ENCODE measurements at regions not wholly inside any gene's neighbourhood (a gene's known extent, or its start where the extent isn't known, plus 50 kb on each side); places are given as distances from the start of the nearest gene placed in this dataset.

DNA sequence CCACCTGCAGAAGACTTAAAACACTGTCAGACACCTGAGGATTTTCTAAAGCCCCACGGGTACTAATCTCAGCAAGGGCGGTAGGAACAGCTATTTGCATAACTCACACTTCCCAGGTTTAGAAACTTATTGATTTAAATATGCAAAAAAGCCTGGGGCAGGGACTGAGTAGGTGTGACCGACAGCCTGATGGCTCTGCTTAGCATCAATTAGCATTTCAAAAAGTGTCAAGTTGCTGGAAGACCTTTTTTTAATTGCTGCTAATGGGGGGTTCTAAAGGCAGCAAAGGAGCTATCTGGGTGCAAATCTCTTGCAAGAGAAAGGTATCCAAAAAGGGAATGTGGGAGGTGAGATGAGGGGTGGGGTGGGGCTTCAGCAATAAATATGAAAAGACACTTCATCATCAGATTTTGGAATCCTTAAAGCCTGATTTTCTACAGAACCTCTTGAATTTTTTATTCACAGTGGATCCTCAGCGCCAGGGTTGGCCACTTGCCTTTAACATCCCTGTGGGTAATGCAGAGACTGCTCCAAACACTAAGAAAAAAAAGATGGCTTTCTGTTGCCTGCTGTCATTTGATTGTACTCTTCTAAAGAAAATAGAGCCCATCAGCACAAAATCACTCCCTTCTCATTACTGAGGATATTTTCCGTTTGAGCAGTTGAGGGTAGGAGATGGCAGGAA lies 121.1 kb upstream of the RMP24 start:
- Histone ChIP-seq H2AFZ (ENCODE audit: low read length) (no peak overlapping the region), H3K79me2 (ENCODE audit: insufficient read depth, low read length) (no peaks in the 10 kb centered on the region), H3K27me3 (ENCODE audit: insufficient read depth, low read length, poor library complexity, severe bottlenecking) (no peaks in the 10 kb centered on the region), H4K20me1 (ENCODE audit: insufficient read depth, low read length, poor library complexity, severe bottlenecking) (no peaks in the 10 kb centered on the region), H3K36me3 (ENCODE audit: insufficient read depth, low read length) (no peaks in the 10 kb centered on the region), H3K9me3 (ENCODE audit: insufficient read depth, low read depth, low read length) (no peaks in the 10 kb centered on the region), H3K4me3 (ENCODE audit: low read length, poor library complexity, severe bottlenecking) (no peak overlapping the region), H3K9me2 (replicated peaks; ENCODE audit: low read depth, low read length) (no peaks in the 10 kb centered on the region), H3K4me1 (ENCODE audit: insufficient read depth, low read length, poor library complexity, severe bottlenecking) (no peaks in the 10 kb centered on the region), H3K4me2 (ENCODE audit: low read depth, low read length, poor library complexity, severe bottlenecking) (no peak overlapping the region), H3K9ac (ENCODE audit: low read depth, low read length, poor library complexity, severe bottlenecking) (no peak overlapping the region), H3F3A (ENCODE audit: low read depth) (no peaks in the 10 kb centered on the region)
- TF ChIP-seq, protein P1, sequence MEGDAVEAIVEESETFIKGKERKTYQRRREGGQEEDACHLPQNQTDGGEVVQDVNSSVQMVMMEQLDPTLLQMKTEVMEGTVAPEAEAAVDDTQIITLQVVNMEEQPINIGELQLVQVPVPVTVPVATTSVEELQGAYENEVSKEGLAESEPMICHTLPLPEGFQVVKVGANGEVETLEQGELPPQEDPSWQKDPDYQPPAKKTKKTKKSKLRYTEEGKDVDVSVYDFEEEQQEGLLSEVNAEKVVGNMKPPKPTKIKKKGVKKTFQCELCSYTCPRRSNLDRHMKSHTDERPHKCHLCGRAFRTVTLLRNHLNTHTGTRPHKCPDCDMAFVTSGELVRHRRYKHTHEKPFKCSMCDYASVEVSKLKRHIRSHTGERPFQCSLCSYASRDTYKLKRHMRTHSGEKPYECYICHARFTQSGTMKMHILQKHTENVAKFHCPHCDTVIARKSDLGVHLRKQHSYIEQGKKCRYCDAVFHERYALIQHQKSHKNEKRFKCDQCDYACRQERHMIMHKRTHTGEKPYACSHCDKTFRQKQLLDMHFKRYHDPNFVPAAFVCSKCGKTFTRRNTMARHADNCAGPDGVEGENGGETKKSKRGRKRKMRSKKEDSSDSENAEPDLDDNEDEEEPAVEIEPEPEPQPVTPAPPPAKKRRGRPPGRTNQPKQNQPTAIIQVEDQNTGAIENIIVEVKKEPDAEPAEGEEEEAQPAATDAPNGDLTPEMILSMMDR (conservative IDR thresholded peaks at IDR 0.05; ENCODE audit: low read length), result no peak
- no peak for TF ChIP-seq EZH2phosphoT487 (IDR thresholded peaks at IDR 0.05; ENCODE audit: borderline replicate concordance)

DNA sequence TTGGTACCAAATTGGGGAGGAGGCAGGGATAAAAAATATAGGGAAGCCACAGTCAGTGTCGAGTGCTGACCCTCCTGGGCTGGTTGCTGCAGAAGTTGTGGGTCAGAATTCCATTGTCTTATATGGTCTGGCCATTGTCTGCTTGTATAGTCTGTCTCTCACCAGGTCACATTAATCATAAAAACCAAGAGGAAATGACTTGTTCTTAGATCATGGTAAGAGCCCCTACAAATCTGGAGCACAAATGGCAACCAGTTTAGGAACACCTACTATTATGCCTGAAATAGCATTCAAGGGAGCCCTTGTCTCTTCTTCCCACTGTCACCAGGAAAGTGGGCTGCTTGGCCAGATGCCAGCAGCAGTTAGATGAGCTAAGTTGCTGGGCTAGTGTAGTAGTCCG lies 119.7 kb upstream of the RMP24 start:
- no peaks in the 10 kb centered on the region for H4K20me1 ChIP-seq (ENCODE audit: insufficient read depth, low read length, poor library complexity, severe bottlenecking)
- H2AFZ ChIP-seq (ENCODE audit: low read length), result no peak overlapping the region
- no peaks in the 10 kb centered on the region for H3K9me2 ChIP-seq (replicated peaks; ENCODE audit: low read depth, low read length)
- no peak overlapping the region for H3K4me3 ChIP-seq (ENCODE audit: low read length, poor library complexity, severe bottlenecking)
- H3K4me1 ChIP-seq (ENCODE audit: insufficient read depth, low read length, poor library complexity, severe bottlenecking), result no peaks in the 10 kb centered on the region
- H3K27me3 ChIP-seq (ENCODE audit: insufficient read depth, low read length, poor library complexity, severe bottlenecking), result no peaks in the 10 kb centered on the region
- H3K9ac ChIP-seq (ENCODE audit: low read depth, low read length, poor library complexity, severe bottlenecking), result no peak overlapping the region
- H3K36me3 ChIP-seq (ENCODE audit: insufficient read depth, low read length), result no peaks in the 10 kb centered on the region
- no peak for TF ChIP-seq EZH2phosphoT487 (IDR thresholded peaks at IDR 0.05; ENCODE audit: borderline replicate concordance)
- TF ChIP-seq, protein P1 (conservative IDR thresholded peaks at IDR 0.05; ENCODE audit: low read length), result no peak
- H3F3A ChIP-seq (ENCODE audit: low read depth), result no peaks in the 10 kb centered on the region
- no peak overlapping the region for H3K4me2 ChIP-seq (ENCODE audit: low read depth, low read length, poor library complexity, severe bottlenecking)
- H3K79me2 ChIP-seq (ENCODE audit: insufficient read depth, low read length), result no peaks in the 10 kb centered on the region
- H3K9me3 ChIP-seq (ENCODE audit: insufficient read depth, low read depth, low read length), result no peaks in the 10 kb centered on the region

DNA sequence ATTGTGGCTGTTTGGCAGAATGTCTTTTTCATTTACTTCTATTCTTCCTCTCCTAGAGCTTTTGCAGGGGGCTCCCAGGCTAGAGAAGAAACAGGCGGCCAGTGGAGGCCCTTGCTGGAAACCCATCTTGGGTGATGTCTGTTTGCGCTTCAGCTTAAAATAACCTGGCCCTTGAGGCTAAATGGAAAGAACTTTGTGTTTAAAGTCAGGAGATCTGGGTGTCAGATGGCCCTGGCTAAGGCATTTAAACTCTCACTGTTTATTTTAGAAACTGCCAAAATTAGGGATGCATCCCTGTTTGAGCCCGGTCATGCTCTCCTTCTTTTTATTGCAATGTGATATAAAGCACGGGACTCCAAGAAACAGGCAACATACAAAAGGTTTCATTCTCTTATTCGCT lies 118.4 kb upstream of the RMP24 start:
- H3K4me3 ChIP-seq (ENCODE audit: low read length, poor library complexity, severe bottlenecking), result no peak overlapping the region
- H2AFZ ChIP-seq (ENCODE audit: low read length), result no peak overlapping the region
- H3K36me3 ChIP-seq (ENCODE audit: insufficient read depth, low read length), result no peaks in the 10 kb centered on the region
- no peaks in the 10 kb centered on the region for H4K20me1 ChIP-seq (ENCODE audit: insufficient read depth, low read length, poor library complexity, severe bottlenecking)
- no peak overlapping the region for H3K9ac ChIP-seq (ENCODE audit: low read depth, low read length, poor library complexity, severe bottlenecking)
- no peaks in the 10 kb centered on the region for H3K79me2 ChIP-seq (ENCODE audit: insufficient read depth, low read length)
- no peaks in the 10 kb centered on the region for H3K27me3 ChIP-seq (ENCODE audit: insufficient read depth, low read length, poor library complexity, severe bottlenecking)
- no peak overlapping the region for H3K4me2 ChIP-seq (ENCODE audit: low read depth, low read length, poor library complexity, severe bottlenecking)
- H3K4me1 ChIP-seq (ENCODE audit: insufficient read depth, low read length, poor library complexity, severe bottlenecking), result no peaks in the 10 kb centered on the region
- no peaks in the 10 kb centered on the region for H3K9me3 ChIP-seq (ENCODE audit: insufficient read depth, low read depth, low read length)
- no peaks in the 10 kb centered on the region for H3K9me2 ChIP-seq (replicated peaks; ENCODE audit: low read depth, low read length)
- no peaks in the 10 kb centered on the region for H3F3A ChIP-seq (ENCODE audit: low read depth)
- TF ChIP-seq, protein P1 (conservative IDR thresholded peaks at IDR 0.05; ENCODE audit: low read length), result no peak
- TF ChIP-seq EZH2phosphoT487 (IDR thresholded peaks at IDR 0.05; ENCODE audit: borderline replicate concordance), result no peak
